GM18511 (cell line): ENCODE measurements at regions not wholly inside any gene's neighbourhood (a gene's known extent, or its start where the extent isn't known, plus 50 kb on each side); places are given as distances from the start of the nearest gene placed in this dataset.

ENCODE experiments used
- ATAC-seq: cut with Tn5 transposase; IDR thresholded peaks from one replicate; pipeline ENCODE4 v1.9.1; 2021; ENCODE audit warnings: mild to moderate bottlenecking, moderate library complexity; ENCODE audit not compliant: unreplicated experiment

DNA sequence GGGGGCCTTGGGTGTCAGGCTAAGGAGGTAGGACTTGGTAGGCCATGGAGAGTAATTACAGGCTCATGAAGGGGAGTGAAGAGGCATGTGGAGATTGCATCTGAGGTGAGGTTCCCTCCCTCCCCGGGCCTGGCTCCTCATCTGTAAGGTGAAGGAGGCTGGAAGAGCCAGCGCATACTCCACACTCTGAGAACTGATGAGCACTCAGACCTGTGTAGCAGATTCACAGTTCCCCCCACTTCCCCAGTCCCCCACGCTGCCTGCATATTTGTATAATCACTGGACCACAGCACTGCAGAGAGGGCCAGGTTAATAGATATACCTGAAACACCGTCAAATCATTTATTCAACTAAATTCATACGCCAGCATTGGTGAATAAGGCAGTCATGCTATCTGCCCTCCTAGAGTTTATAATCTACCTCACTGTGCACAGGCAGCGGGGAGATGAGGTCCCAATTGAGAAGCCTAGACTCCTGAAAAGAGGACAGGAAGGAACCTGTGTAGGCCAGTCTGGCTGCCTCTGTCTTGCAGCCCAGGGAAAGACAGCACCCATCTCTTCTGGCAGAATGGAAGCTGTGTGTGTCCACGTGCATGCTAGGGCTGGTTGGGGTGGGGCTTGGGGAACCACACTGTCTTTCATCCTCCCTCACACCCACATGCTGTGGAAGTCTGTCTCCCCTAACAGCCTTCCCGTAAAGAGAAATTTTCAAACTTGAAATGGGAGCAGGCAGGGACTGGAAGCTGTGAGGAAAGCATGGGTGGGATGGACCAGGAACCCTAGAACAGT is 110.6 kb upstream of the ATP1A1 start:
- ATAC-seq = no peak

- ATAC-seq = no peak
Measured at GRCh38 chr1:116262995-116263385, 110.1 kb upstream of the ATP1A1 start.

- ATAC-seq = no peak
Measured at GRCh38 chr1:116265931-116266863, 106.8 kb upstream of the ATP1A1 start.

DNA sequence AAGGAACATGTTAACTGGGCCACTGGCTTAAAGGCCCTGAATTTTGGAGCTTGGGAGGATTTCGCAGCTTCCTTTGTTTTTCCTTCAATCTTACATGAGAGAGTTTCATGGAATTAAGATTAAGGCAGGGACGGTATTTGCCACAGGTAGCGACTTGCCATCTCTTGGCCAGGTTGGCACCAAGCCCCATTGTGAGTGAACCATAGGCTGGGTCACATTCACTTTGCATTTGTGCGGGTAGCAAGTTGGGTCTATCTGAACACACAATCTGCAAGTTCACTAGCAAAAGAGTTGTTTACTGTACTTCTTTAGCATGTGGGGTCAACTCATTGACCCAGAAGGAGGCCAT is 106.2 kb upstream of the ATP1A1 start:
- no peak for ATAC-seq

DNA sequence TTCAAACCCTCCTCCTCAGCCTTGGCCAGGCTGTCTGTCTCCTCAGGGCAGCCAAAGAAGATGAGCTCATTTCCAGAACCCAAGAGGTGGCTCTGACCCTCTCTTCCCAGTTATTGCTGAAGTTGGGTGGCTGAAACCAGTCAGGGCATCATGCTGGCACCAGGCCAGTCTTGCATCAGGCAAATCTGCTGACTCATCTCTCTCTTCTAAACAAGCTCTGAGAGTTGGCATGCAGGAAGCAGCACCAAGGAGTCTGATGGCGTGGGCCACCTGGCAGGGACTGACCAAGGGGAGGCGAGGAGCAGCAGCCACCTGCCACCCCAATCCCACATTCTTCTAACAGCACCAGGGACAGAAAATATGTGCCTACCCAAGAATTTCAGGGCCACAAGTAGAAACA is 104.8 kb upstream of the ATP1A1 start:
- ATAC-seq = no peak

DNA sequence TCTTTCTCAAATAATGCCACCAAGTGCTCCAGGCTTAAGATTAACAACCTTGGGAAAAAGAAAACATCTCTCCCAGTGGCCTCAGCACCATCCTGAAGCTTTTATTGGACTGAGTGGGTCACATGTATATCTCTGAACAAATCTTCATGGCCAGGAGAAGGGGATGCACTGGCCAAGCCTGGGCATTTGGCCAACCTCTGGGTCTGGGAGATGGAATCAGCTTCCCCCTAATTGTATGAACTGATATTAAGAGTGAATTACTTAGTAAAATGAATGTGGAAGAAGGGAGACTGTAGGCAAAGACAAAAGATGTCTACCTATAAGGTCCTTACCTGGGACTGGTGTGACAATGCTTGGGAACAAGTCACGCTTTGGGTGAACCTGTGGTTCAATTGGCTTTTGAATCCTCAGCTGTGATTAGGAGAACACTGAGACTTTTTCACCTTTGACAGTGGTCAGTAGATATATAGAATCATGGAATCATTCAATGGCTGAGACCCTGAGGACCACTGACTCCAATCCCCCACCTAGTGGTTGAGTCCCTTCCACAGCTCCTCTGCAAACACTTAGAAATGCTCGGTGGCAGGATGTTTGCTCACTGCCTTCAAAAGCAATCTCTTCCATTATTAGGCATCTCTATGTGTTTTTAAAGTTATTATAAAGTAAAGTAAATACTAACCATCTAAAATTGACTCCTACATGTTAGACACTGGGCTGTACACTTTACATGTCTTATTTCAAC is 102.6 kb upstream of the ATP1A1 start:
- ATAC-seq = no peak

GRCh38 chr1:116273042-116273783 is 99.8 kb upstream of the ATP1A1 start:
- ATAC-seq = no peak

GRCh38 chr1:116276532-116276931 is 96.5 kb upstream of the ATP1A1 start:
- ATAC-seq = no peak

GRCh38 chr1:116277840-116278540 is 95.1 kb upstream of the ATP1A1 start:
- no peak for ATAC-seq

GRCh38 chr1:116278541-116278866 is 94.5 kb upstream of the ATP1A1 start:
- no peak for ATAC-seq

GRCh38 chr1:116279715-116280114 is 93.3 kb upstream of the ATP1A1 start:
- ATAC-seq = no peak

DNA sequence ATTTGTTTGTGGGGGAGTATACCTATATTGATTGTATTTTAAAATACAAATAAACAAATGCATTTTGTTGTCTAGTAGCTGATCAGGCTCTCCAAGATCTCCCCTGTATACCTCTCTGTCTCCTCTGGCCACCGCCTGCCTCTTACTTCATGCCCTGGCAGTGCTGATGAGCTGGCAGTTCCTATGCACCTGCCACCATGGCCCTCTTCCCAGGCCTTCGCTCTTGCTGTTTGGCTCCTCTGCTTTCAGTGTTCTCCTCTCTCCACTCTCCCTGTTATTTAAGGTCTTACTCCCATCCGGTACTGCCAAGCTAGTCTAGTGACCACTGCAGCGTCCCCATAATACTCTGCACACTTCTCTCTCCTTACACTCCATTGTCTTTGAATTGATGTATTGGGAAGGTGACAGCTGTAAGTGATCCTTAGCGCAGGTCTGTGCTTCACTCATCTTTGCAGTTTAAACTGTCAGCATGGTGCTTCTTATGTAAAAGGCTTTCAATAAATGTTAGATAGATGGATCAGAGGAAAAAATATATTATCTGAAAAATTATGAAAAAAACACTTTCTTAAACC is 88.1 kb upstream of the ATP1A1 start:
- no peak for ATAC-seq

- no peak for ATAC-seq
Measured at GRCh38 chr1:116286541-116286971, 86.5 kb upstream of the ATP1A1 start.

DNA sequence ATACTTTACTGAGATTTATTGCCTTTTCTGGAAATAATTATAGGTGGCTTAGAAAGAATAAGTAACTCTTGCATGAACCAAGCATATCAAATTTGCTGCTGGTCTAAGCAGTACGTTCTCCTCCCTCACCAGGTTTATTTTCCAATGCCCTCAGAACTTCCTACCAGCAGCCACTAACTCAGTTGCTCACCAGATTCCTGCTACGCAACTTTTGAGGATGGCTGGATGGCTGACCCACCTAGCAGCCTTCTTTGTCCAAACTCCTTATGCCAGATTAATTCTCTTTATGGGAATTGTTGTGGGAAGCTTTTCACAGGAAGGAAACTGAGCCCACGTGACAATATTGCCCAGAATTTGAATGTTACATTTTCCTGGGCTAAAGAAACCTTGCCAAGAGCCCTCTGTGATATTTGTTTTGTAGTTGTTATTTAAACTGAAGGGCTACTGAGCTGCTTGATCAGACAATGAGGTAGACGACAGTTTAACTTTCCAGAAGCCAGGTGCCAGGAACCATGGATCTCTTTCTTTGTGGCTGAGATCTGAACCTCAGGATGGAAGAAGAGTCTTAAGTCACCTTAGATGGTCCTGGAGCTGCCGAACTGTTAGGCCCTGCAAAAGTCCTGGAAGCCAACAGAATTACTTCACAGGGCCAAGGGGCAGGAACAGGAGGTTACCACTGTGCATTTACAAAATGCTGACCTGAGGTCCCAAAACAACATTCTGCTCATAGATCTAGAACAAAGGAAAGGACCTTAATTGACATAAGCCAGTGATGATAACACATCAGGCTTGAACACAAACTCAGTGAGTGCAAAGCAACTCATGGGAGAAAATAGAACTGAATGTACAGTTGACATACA is 85.5 kb upstream of the ATP1A1 start:
- no peak for ATAC-seq

DNA sequence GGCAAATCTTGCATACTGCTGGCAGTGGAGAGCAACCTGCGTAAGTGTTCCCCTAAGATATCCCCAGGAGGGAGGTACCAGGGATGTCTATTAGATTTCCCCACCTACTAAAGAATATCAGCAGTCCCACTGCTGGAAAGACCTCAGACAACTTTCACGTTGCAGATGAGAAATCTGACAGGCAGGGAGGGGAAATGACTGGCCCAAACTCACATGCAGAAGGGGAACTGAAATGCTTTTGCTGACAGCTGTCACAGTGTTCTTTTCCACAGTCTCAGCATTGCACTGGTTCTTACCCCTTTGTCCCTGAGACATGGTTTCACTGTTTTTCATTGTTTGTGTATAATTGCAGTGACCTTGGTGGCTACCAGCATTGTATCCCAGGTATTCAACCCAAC is 84.8 kb upstream of the ATP1A1 start:
- ATAC-seq = peak; percentile 97

- ATAC-seq = no peak
Measured at GRCh38 chr1:116289193-116289592, 83.9 kb upstream of the ATP1A1 start.

- ATAC-seq = no peak
Measured at GRCh38 chr1:116290085-116290705, 82.8 kb upstream of the ATP1A1 start.

DNA sequence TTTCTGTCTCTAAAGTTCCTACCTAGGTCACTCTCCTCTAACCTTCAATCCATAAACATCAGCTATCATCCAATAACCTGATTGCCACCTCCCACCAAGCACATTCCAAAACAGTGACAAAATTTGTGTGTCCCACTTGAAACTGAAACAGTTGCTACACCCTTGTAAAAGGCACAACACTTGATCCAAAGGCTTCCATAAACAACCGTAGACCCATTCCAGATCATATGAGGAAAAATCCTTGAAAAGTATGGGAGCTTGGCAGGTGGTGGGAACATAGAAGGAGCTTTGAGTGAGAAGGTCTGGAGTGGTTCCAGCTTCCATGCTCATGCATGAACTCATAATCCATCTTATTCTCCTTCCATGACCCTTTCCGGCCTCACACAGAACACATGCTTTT is 82.0 kb upstream of the ATP1A1 start:
- no peak for ATAC-seq
